Activated CD8-positive, alpha-beta T cell treated with anti-CD3 and anti-CD28 coated beads for 36 hours (primary cell): ENCODE measurements at regions not wholly inside any gene's neighbourhood (a gene's known extent, or its start where the extent isn't known, plus 50 kb on each side); places are given as distances from the start of the nearest gene placed in this dataset.

Source experiments
- ATAC-seq: fragments of 200-7000 bp; cut with Tn5 transposase; one replicate; pipeline ENCODE4 v1.10.0; 2021; ENCODE audit warnings: mild to moderate bottlenecking, moderate library complexity
- CTCF ChIA-PET: fragments of 350-600 bp; sonication (Branson Sonifier 250); formaldehyde crosslinking; loops from one replicate; lab custom pipeline; 2021; ENCODE audit warnings: antibody characterized with exemption; lab: Charles Lee
- POLR2A ChIA-PET: fragments of 350-600 bp; sonication (Branson Sonifier 250); formaldehyde crosslinking; loops from one replicate; lab custom pipeline; 2021; ENCODE audit warnings: antibody characterized with exemption; lab: Charles Lee
- DNase-seq: peaks from one replicate; pipeline ENCODE4 v3.0.0-alpha.2; 2020
- H3K27ac Mint-ChIP-seq: one replicate; pipeline ENCODE4 v1.8.0; 2021; ENCODE audit warnings: mild to moderate bottlenecking, mixed read lengths
- H3K27me3 Mint-ChIP-seq: one replicate; pipeline ENCODE4 v1.8.0; 2021; ENCODE audit warnings: mixed read lengths
- H3K36me3 Mint-ChIP-seq: one replicate; pipeline ENCODE4 v1.8.0; 2021; ENCODE audit warnings: low read depth, mixed read lengths
- H3K4me1 Mint-ChIP-seq: one replicate; pipeline ENCODE4 v1.8.0; 2021; ENCODE audit warnings: low read depth, mixed read lengths
- H3K4me3 Mint-ChIP-seq: one replicate; pipeline ENCODE4 v1.8.0; 2021; ENCODE audit warnings: mild to moderate bottlenecking, moderate library complexity, mixed read lengths
- H3K9me3 Mint-ChIP-seq: one replicate; pipeline ENCODE4 v1.8.0; 2021; ENCODE audit warnings: mixed read lengths
- intact Hi-C: fragments of 100-400 bp; cut with micrococcal nuclease; formaldehyde crosslinking; loops from one replicate; pipeline ENCODE4 v1.10.0; 2022
- TF ChIP-seq, protein P1 (sequence below): fragments of 200-600 bp; IDR thresholded peaks from one replicate; pipeline ENCODE4 v1.8.0; 2022; ENCODE audit warnings: antibody characterized with exemption, mild to moderate bottlenecking

DNA sequence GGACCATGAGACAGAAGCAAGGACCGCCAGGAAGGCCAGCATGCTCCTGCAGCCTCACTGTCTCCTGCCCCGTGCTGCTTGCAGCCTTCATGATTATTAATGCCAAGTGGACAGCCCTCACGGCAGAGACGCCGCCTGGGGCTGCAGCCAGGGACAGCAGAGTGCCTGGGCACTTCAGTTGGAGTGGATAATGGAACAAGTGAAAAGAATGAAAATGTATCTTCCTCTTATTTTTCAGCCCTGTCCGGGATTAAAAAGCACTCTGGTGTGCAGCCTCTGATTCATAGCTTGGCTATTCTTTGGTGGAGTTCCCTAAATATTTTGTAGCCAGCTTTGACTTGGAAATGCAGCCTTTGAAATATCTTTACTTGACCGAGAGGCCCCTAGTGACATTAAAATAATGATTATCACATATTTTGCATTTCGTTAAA is 1404.2 kb downstream of the BRD1 start:
- H3K36me3 Mint-ChIP-seq, result no peaks in the 10 kb centered on the region

DNA sequence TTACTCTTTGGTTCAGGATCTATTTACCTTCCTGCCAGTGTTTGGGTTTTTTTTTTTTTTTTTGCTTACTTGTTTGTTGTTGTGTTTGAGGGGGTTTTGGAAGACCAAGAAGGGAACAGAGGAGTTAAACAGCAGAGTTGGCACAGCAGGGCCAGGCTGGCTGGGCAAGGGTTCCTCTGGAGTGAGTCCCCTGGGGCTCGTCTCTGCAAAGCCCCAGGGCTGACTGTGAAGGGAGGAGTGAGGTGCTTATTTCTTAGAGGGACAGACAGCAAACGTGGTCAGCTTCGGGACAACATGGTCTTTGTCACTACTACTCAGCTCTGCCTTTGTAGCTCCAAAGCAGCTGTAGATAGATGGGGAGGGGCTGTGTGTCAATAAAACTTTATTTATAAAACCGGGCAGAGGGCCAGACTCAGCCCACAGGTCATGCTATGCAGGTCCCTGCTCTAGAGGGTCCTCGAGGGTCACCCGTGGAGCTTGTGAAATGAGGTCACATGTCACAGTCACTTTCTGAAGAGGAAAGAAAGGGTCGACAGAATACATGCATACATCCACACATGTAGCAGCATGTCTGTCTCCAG is 1404.7 kb downstream of the BRD1 start:
- Mint-ChIP-seq H3K4me1 (no peaks in the 10 kb centered on the region), H3K36me3 (no peaks in the 10 kb centered on the region), H3K4me3 (no peak overlapping the region), H3K9me3 (no peaks in the 10 kb centered on the region), H3K27me3 (no peaks in the 10 kb centered on the region), H3K27ac (no peak overlapping the region)
- TF ChIP-seq, protein P1, sequence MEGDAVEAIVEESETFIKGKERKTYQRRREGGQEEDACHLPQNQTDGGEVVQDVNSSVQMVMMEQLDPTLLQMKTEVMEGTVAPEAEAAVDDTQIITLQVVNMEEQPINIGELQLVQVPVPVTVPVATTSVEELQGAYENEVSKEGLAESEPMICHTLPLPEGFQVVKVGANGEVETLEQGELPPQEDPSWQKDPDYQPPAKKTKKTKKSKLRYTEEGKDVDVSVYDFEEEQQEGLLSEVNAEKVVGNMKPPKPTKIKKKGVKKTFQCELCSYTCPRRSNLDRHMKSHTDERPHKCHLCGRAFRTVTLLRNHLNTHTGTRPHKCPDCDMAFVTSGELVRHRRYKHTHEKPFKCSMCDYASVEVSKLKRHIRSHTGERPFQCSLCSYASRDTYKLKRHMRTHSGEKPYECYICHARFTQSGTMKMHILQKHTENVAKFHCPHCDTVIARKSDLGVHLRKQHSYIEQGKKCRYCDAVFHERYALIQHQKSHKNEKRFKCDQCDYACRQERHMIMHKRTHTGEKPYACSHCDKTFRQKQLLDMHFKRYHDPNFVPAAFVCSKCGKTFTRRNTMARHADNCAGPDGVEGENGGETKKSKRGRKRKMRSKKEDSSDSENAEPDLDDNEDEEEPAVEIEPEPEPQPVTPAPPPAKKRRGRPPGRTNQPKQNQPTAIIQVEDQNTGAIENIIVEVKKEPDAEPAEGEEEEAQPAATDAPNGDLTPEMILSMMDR, result no peak
- intact Hi-C loops, result no loop called here
- CTCF ChIA-PET, result no interaction called here
- no peak for DNase-seq
- ATAC-seq, result no peak
- POLR2A ChIA-PET, result interaction anchor here (0.7 kb wide), 1 partner anchor 431 kb away, joined by 3 read pairs; no protein-coding TSS in a partner anchor

More for the DNA sequence above, 1404.2 kb downstream of the BRD1 start:
- ATAC-seq (no peak), DNase-seq (no peak)
- Mint-ChIP-seq H3K27me3 (no peaks in the 10 kb centered on the region), H3K4me1 (no peaks in the 10 kb centered on the region), H3K9me3 (no peaks in the 10 kb centered on the region), H3K27ac (no peak overlapping the region), H3K4me3 (no peak overlapping the region)
- intact Hi-C loops, result no loop called here
- TF ChIP-seq, protein P1, result no peak
- ChIA-PET POLR2A (interaction anchor here (0.7 kb wide), 1 partner anchor 432 kb away, joined by 3 read pairs; no protein-coding TSS in a partner anchor), CTCF (no interaction called here)

DNA sequence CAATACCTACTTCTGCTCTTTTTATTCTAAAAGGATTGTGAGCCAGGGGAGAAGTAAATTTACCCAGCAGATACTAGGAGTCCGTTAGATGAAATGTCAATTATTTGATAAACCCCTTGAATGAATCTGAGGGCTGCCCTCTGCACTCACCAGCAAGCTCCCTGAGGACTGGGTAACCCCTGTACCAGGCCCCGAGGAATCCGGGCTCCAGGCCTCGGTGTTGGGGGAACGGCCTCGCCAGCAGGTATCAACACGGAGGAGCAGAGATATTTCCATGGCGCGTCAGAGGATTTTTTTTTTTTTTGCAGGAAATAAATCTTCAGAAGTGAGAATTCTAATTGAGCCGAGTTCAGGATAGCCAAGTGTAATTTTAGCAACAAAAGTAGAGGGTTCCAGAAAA is 1408.8 kb downstream of the BRD1 start:
- Mint-ChIP-seq H3K4me1 (no peaks in the 10 kb centered on the region), H3K4me3 (no peak overlapping the region), H3K27ac (no peak overlapping the region), H3K36me3 (no peaks in the 10 kb centered on the region), H3K9me3 (no peaks in the 10 kb centered on the region), H3K27me3 (peaks cover 2% of the 10 kb centered on the region)
- DNase-seq (no peak), ATAC-seq (no peak)
- ChIA-PET CTCF (no interaction called here), POLR2A (no interaction called here)
- intact Hi-C loops, result no loop called here
- TF ChIP-seq, protein P1, result no peak

DNA sequence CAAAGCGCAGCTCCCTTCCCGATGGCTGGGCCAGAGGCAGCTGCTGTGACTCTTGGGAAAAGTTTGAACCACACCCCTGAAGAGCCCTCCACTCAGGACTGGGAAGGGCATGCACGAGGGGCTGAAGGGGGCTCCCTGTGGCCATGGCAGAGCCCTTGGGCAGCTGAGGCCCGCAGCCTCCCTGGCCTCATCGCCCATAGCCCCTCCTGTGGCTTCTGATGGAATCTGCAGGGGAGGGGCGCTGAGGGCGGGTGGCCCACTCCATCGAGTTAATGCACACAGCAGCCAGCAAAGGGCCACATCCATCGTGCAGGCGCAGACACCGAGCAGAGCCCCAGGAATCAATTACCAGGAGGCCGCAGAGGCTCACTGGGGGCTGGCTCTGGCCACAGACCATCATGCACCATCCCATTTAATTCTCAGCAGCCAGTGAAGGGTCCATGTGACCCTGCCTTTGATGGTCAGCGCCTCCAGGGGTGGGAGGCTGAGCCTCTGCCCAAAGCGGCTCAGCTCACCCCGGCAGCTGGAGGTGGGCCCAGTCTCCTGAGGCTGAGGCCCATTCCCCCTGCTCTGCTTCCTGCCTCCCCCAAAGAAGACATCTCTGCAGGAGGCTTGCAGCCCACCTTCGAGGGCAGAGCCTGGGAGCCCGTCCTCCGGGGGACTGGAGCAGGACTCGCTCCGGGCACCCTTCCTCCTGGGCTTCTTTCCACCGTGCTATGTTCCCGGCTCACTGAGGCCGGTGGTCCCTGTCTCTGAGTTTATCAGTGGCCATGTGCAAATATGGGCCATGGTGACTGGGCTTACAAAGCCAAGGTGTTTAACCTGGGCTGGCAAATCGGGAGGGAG is 1410.2 kb downstream of the BRD1 start:
- CTCF ChIA-PET, result no interaction called here

More for the DNA sequence above, 1410.2 kb downstream of the BRD1 start:
- ATAC-seq (no peak), DNase-seq (no peak)
- POLR2A ChIA-PET, result no interaction called here
- H3K27ac Mint-ChIP-seq, result no peak overlapping the region
- intact Hi-C loops, result no loop called here
- no peaks in the 10 kb centered on the region for H3K4me1 Mint-ChIP-seq
- H3K36me3 Mint-ChIP-seq, result no peaks in the 10 kb centered on the region
- H3K27me3 Mint-ChIP-seq, result peaks cover 6% of the 10 kb centered on the region
- no peaks in the 10 kb centered on the region for H3K9me3 Mint-ChIP-seq
- no peak overlapping the region for H3K4me3 Mint-ChIP-seq
- TF ChIP-seq, protein P1, result no peak
